ENCODE measurements at regions not wholly inside any gene's neighbourhood (a gene's known extent, or its start where the extent isn't known, plus 50 kb on each side); places are given as distances from the start of the nearest gene placed in this dataset.
"Not testable (repeated sequence)": the region's sequence is repeated elsewhere in the genome, so short reads cannot be mapped to it uniquely, and the experiment has no call there.

DNA sequence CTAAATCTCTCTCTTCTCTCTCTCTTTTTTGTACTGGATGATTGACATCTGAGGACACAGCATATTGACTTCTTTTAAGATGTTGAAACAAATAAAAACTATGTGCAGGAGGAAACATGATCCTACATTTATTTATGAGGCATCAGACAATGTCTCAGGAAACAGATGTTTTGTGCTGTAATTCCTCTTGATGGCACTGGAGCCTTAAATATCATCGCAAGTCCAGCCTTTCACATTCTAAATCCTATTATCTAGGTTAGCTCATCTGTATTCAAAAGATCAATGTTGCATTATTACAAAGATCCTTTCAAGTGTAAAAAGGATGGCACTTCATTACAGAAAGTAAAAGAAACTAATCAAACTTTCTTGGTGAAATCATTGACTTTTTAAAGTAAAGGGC, 63.9 kb downstream of the MAT2B start:
- TF ChIP-seq, protein P1, sequence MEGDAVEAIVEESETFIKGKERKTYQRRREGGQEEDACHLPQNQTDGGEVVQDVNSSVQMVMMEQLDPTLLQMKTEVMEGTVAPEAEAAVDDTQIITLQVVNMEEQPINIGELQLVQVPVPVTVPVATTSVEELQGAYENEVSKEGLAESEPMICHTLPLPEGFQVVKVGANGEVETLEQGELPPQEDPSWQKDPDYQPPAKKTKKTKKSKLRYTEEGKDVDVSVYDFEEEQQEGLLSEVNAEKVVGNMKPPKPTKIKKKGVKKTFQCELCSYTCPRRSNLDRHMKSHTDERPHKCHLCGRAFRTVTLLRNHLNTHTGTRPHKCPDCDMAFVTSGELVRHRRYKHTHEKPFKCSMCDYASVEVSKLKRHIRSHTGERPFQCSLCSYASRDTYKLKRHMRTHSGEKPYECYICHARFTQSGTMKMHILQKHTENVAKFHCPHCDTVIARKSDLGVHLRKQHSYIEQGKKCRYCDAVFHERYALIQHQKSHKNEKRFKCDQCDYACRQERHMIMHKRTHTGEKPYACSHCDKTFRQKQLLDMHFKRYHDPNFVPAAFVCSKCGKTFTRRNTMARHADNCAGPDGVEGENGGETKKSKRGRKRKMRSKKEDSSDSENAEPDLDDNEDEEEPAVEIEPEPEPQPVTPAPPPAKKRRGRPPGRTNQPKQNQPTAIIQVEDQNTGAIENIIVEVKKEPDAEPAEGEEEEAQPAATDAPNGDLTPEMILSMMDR (IDR thresholded peaks at IDR 0.05; ENCODE audit: borderline replicate concordance, insufficient read depth, low read depth, low read length) = no peak
- no peak overlapping the region for H3K4me3 ChIP-seq (ENCODE audit: low read depth, low read length)

DNA sequence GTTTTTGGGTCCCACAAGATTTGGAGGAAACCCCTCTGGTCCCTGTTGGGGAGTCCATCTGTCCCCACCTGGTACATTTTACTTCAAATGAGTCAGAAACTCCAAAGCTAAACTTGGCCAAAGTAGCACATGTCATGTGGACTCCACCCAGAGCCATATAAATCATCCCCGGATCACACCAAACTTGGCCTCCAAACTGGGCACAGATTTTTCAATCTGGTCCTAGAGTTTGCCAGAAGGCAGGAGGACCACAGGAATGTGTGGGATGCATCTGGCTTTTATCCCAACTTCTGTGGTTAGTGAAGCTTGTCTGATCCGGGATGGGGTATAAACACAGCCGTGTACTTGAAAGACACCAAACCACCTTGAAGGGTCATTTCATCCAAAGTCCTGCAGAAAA, 66.3 kb downstream of the MAT2B start:
- TF ChIP-seq, protein P1 (IDR thresholded peaks at IDR 0.05; ENCODE audit: borderline replicate concordance, insufficient read depth, low read depth, low read length) = no peak

DNA sequence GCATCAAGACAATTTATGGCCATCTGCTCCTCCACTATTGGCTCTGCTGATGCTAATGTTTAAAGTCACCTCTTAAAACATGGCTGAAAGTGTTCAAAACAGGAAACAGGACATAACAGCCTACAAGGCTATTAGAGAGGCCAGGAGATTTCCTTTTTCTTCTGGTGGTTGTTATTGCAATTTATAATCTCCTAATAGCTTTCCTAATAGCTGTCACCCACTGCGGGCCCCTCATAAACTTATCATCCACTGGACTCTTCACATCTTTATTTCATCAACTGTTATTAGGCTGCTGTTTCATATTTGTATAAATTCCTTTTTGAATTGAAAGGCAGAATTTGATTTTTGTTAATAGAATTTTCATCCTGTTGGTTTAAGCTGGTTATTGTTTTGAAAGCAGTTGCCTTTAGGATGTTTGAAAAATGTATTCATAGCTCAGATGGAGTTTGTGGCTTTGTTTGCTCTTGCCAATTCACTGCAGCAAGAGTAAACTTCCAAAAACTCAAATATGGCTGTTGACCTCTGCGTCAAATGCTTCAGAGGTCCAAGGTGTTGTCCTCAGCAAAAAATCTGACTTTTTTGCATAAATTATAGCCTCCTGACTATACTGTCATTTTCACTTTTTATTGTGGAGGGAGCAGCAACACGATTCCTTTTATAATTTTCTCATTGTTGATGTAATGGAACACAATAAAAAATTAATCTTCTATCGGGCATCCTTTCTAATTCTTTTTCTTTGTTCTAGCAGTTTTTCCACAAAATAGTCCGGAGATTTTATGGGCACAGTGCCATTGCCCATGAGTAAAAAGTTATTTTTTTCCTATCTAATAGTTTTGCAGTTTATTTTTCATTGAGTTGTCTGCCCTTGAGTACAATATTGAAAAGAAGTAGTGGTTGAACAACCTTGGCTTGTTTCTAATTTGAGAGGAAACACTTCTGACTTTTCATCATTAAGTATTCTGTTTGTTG, 69.3 kb downstream of the MAT2B start:
- H3K4me3 ChIP-seq (ENCODE audit: low read depth, low read length) = no peak overlapping the region
- TF ChIP-seq, protein P1 (IDR thresholded peaks at IDR 0.05; ENCODE audit: borderline replicate concordance, insufficient read depth, low read depth, low read length) = no peak

More for the DNA sequence above, 66.3 kb downstream of the MAT2B start:
- no peak overlapping the region for H3K4me3 ChIP-seq (ENCODE audit: low read depth, low read length)

- TF ChIP-seq, protein P1 (IDR thresholded peaks at IDR 0.05; ENCODE audit: borderline replicate concordance, insufficient read depth, low read depth, low read length) = no peak
These were observed 73.2 kb downstream of the MAT2B start for GRCh38 chr5:163578652-163579051.

GRCh38 chr5:163579729-163580128, 74.3 kb downstream of the MAT2B start:
- TF ChIP-seq, protein P1 (IDR thresholded peaks at IDR 0.05; ENCODE audit: borderline replicate concordance, insufficient read depth, low read depth, low read length) = no peak

More at GRCh38 chr5:163578652-163579051, 73.2 kb downstream of the MAT2B start:
- H3K4me3 ChIP-seq (ENCODE audit: low read depth, low read length) = no peak overlapping the region

DNA sequence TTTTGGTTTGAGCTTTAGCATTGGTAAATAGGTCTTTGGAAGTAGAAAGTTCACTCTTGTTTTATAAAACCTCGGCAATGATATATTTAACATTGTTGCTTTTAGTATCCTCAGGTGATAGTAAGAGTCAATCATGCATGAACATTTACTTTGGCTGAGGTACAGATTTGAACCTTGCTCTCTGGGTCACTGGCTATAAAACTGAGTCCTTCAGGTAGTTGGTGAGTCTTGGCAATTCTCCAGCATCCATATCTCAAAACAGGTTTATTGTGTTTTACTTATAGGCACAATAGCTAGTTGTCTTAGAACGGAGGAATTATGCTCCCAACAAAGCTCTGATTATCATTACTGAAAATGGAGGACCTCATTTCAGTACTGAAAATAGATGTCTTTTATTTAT, 75.1 kb downstream of the MAT2B start:
- TF ChIP-seq, protein P1 (IDR thresholded peaks at IDR 0.05; ENCODE audit: borderline replicate concordance, insufficient read depth, low read depth, low read length) = no peak
- H3K4me3 ChIP-seq (ENCODE audit: low read depth, low read length) = no peak overlapping the region

More at GRCh38 chr5:163579729-163580128, 74.3 kb downstream of the MAT2B start:
- H3K4me3 ChIP-seq (ENCODE audit: low read depth, low read length) = no peak overlapping the region

DNA sequence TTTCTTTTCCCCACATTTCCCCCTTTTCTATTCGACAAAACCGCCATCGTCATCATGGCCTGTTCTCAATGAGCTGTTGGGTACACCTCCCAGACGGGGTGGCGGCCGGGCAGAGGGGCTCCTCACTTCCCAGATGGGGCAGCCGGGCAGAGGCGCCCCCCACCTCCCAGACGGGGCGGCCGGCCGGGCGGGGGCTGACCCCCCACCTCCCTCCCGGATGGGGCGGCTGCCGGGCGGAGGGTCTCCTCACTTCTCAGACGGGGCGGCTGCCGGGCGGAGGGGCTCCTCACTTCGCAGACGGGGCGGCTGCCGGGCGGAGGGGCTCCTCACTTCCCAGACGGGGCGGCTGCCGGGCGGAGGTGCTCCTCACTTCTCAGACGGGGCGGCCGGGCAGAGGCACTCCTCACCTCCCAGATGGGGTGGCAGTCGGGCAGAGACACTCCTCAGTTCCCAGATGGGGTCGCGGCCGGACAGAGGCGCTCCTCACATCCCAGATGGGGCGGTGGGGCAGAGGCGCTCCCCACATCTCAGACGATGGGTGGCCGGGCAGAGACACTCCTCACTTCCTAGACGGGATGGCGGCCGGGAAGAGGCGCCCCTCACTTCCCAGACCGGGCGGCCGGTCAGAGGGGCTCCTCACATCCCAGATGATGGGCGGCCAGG, 78.2 kb downstream of the MAT2B start:
- not testable (repeated sequence) for H3K4me3 ChIP-seq (ENCODE audit: low read depth, low read length)

All from GM12875 (cell line).